Testis (tissue), 2 donors: ENCODE measurements at regions not wholly inside any gene's neighbourhood (a gene's known extent, or its start where the extent isn't known, plus 50 kb on each side); places are given as distances from the start of the nearest gene placed in this dataset.

Experiments used
- POLR2A ChIP-seq: fragments of 450-650 bp; IDR thresholded peaks from one replicate; pipeline ENCODE4 v1.6.1; 2017; ENCODE audit warnings: antibody characterized with exemption, mild to moderate bottlenecking, moderate library complexity
- TF ChIP-seq, protein P1 (sequence below), 3 experiments: fragments of 450-650 bp in 2 of 3; fragments of 200-600 bp in 1 of 3; sonication (generic) in 1 of 3; IDR thresholded peaks; one replicate each; pipeline ENCODE4 v1.5.1; 2016 to 2019; ENCODE audit warnings: antibody characterized with exemption in 3 of 3, mild to moderate bottlenecking in 2 of 3, moderate library complexity in 1 of 3

DNA sequence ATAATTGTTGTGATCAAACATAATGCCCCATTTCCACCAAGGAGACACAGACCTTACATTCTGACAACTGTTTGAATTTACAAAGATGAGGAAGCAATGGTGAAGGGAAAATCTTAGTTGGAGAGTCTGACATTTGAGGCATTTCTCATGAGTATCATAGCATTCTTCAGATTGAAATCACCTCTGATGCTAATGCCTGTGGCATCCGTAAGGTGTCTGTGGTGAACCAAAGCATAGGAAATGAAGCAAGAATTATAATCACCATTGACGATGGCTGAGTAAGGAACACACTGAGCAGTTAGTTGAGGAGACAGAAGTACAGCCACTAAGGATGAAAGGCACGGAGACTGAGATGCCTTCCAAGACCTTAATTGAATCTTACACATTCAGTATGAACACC lies 575.7 kb downstream of the TRIML1 start:
- TF ChIP-seq, protein P1, sequence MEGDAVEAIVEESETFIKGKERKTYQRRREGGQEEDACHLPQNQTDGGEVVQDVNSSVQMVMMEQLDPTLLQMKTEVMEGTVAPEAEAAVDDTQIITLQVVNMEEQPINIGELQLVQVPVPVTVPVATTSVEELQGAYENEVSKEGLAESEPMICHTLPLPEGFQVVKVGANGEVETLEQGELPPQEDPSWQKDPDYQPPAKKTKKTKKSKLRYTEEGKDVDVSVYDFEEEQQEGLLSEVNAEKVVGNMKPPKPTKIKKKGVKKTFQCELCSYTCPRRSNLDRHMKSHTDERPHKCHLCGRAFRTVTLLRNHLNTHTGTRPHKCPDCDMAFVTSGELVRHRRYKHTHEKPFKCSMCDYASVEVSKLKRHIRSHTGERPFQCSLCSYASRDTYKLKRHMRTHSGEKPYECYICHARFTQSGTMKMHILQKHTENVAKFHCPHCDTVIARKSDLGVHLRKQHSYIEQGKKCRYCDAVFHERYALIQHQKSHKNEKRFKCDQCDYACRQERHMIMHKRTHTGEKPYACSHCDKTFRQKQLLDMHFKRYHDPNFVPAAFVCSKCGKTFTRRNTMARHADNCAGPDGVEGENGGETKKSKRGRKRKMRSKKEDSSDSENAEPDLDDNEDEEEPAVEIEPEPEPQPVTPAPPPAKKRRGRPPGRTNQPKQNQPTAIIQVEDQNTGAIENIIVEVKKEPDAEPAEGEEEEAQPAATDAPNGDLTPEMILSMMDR (IDR thresholded peaks at IDR 0.05): no peak
- no peak for TF ChIP-seq POLR2A
